HG03060 (cell line): ENCODE measurements at regions not wholly inside any gene's neighbourhood (a gene's known extent, or its start where the extent isn't known, plus 50 kb on each side); places are given as distances from the start of the nearest gene placed in this dataset.
"Not testable (repeated sequence)": the region's sequence is repeated elsewhere in the genome, so short reads cannot be mapped to it uniquely, and the experiment has no call there.

Experiments
- ATAC-seq: cut with Tn5 transposase; IDR thresholded peaks from one replicate; pipeline ENCODE4 v1.9.1; 2021; ENCODE audit warnings: low read depth, moderate number of reproducible peaks; ENCODE audit not compliant: unreplicated experiment

DNA sequence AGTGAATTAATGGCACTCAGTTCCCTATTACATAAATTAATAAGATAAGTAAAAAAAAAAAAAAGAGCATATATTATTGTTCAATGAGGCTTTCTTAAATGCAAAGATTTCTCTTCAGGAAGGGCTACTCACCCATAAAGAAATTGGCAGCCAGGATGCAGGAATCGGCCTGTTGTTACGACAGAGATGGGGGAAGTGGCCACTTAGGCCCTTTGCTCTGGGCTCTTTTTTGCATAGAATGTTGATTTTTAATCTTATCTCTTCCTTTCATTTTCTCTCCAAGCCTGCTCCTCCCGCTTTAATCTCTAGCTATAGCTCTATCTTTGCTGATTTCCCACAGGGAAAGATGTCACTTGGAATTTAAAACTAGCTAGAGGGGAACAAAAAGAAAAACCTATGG is 391.8 kb upstream of the CRIM1 start:
- ATAC-seq = no peak

DNA sequence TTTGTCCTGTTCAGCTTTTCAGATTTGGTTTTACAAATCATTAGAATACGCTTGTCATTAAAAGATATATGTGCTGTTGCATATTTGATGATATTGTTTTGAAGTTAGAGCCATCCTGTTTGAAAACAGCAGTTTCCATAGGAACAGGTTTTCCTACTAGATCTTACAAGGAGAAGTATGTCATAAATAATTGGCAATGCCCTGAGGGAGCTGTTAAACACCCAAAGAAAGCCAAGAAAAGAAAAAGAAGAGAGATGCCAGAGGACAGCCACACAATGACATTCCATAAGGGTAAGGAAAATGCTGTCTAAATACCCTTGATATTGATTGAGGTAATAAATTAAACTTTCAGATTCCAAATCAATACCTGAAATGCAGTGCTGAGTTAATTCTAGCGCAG is 392.2 kb upstream of the CRIM1 start:
- ATAC-seq = no peak

DNA sequence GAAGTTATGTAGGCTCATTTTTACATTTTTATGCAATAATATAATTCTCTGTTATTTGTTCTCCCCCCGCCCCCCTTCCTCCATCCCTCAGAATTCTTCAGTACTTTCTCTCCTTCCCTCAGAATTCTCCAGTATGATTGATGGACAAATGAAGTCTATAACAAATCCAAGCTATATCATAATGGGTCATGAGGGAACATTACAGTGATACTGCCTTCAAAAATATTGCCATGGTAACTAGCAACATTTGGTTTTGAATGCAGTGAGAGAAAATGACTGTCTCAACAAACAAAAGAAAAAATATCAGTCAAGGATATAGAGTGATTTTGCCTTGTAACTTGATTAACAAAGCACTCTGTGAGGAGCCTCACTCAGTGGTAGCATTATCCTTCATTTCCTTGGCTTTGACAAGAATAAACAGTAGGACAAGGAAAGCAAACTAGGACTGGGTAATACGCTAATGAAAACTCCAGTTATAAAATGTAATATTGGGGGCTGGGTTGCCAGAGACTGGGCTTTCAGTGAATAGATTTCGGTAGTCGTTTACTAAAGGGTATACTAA is 392.9 kb upstream of the CRIM1 start:
- no peak for ATAC-seq

DNA sequence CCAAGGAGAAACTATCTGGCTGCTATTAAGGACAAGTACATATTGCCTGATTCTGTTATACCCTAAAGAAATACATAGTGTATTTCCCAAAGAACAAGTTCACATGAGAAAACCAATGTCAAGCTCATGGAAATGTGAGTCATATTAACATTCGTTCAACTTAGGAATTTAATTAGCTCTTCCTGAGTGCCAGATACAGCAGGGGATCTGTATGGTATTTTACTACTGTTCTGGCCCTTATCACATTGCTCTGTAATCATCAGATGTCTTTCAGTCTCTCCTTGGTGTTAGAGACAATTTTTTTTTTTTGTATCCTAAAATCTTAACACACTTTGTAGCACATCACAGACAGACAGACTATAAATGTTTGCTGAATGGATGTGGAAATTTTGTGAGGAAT is 395.0 kb upstream of the CRIM1 start:
- no peak for ATAC-seq

DNA sequence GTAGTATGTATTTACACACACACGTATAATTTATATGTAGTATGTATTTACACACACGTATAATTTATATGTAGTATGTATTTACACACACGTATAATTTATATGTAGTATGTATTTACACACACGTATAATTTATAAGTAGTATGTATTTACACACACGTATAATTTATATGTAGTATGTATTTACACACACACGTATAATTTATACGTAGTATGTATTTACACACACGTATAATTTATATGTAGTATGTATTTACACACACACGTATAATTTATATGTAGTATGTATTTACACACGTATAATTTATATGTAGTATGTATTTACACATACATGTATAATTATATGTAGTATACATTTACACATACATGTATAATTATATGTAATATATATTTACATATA is 398.5 kb upstream of the CRIM1 start:
- ATAC-seq = not testable (repeated sequence)

DNA sequence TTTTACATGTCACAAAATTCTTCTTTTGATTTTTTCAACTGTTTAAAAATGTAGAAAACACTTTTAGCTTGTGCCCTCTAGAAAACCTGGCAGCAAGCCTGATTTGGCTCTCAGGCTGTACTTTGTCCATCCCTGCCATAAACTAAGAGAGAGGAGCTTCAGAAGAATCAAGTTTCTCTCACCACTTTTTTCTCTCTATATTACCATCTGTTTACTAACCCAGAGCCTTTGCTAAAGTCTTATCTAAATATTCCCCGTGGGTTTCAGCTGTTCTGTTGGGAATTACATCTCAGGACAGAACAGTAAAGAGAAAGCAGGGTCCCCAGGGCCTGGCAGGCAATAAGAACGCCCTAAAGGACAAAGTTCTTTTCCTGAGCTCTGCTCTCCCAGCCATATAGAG is 409.1 kb upstream of the CRIM1 start:
- no peak for ATAC-seq

DNA sequence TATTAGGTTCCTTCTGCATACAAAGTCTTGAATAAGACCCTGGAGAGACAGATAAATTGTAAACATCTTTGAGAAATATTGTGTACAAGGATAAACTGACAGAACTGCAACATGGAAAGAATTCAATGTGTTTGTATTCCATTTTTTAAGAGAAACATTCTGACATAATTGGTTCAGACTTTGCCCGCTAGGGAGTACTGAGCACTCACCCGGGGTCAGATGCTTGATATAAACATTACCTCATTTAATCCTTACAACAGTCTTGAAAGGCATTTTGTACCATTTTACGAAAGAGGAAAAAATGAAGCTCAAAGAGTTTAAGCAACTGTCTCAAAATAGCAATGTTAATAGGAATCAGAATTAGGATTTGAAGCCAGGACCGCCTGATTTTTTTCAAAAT is 416.7 kb upstream of the CRIM1 start:
- no peak for ATAC-seq

DNA sequence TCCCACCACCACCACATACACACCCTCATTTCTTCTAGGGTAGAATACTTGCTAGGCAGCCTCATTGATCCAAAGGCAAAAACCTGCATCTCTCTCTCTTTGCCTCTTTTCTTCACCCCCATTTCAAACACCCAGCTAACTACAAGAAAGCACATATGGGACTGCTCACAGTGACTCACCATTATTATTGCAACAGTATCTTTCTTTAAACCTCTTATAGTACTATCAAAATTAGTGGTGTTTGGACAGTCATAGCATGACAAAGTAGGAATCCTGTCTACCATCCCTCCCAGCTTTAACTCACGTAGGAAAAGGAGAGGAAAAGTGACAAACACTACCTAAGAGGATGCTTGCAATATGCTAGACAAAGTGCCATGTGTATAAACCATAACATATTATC is 422.5 kb upstream of the CRIM1 start:
- ATAC-seq = no peak

DNA sequence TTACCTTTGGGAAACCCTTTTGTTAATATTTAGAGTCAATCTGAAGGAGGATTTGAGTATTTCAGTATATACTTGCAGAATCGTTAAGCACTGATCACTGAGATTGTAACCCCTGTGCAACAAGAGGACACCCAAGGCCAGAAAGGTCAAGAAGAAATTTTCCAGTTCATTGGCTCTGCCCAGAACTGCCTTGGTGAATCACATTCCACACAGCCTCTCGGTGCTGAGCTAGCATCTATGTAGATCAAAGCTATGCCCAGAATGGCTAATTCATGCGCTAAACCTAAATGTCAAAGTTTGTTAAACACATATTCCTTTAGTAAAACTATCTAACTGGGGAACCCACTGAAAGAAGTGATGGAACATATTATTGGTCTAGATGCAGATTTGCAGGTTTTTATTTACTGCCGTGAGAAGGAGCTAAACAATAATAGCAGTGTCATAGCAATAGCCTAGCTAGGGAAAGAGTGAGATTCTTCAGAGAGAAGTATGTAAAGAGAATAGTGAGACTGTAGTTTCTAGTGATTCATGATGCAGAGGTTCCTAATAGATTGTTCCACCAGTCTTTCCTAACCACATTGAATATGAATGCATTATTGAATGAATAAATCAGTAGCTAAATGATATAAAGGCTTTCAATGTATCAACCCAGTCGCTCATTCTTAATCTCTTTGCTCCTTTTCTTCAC is 423.2 kb upstream of the CRIM1 start:
- ATAC-seq = no peak

DNA sequence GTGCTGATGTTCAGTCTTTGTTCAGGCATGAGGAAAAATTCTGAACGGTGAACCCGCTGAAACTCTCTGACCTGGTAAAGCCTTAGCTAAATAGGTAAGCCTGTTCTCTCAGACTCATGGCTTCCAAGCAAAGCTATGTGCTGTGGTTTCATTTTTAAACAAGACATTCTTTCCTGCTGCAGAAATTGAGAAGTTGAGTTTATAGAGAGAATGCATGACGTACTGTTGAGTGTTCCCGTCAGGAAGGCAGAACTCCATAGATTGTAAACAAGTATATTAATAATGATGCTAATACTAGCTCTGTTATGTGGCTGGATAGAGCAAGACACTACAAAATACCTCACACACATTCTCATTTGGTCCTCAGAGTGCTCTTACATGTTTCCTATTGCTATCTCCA is 424.0 kb upstream of the CRIM1 start:
- ATAC-seq = no peak

DNA sequence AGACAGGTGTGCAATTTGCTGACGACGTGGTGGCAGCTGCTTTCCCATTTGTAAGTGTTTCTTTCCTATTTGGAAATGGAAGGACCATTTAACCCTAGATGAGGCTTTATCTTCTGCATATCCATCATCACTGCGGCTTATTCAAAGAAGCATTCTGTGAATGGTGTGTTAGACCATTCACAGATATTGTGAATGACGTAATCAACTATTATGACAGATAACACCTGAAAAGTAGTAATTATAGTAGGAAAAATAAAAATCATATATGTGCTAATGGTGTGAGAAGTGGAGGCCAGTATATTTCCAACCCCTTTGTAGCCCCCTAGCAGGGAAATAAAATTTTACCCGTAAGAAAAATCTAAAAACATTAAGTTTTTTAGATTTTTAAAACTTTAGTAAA is 424.5 kb upstream of the CRIM1 start:
- no peak for ATAC-seq

DNA sequence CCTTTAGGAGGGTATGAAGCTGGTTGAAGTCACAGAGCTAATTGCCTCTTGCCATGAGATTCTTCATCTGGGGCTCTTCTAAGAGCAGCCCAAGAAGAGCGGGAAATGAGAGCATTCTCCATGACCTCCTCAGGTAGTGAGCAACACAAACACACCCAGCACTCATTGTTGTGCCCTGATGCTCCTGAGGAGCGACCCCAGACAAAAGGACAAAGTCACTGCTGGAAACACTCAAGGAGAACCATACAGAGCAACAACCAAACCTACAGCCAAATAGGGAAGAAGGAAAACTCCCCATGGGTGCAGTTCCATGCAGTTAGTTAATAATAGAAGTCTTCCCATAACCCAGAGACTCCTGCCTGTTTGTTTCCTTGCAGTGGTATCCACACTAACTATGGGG is 426.0 kb upstream of the CRIM1 start:
- ATAC-seq = no peak

DNA sequence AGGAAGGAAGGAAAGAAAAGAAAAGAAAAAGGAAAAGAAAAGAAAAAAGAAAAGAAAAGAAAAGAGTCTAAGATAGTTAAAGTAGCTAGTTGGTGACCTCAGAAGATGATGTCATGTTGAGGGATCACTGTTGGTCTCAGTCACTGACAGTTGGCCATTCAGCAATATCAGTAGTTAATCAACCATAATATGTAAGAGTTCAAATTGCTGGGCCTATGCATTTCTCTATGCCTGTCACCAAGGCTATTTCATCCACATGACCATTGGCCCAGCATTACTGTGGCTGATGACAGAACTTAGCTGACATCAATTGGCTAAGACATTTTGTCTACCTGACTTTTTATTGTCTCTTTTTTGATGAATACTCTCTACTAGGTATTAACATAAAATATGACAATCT is 435.5 kb upstream of the CRIM1 start:
- no peak for ATAC-seq

DNA sequence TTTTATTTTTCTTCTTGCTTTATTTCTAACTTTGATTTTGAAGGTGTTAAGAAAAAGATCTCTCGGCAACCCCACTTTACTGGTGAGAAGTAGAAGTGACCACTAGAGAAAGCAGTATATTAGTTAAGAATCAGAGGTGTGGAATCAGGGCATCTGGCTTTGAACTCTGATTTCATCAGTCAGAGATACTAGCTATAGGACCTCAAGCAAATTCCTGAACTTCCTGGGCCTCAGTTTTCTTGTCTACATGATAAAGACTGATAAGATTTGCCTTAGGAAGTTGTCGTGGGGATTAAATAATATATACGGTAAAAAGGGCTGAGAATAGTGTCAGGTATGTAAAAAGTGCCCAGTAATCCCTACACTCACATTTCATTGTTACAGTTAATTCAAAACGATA is 440.3 kb upstream of the CRIM1 start:
- no peak for ATAC-seq

DNA sequence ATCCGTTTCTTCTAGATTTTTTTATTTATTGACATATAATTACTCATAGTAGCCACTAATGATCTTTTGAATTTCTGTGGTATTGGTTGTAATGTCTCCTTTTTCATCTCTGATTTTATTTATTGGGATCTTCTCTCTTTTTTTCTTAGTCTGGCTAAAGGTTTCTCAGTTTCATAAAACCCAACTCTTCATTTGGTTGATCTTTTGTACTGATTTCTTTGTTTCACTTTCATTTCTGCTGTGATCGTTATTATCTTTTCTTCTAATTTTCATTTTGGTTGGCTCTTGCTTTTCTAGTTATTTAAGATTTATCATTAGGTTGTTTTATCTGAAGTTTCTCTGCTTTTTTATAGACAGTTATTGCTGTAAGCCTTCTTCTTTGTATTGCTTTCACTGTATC is 463.6 kb upstream of the CRIM1 start:
- no peak for ATAC-seq

DNA sequence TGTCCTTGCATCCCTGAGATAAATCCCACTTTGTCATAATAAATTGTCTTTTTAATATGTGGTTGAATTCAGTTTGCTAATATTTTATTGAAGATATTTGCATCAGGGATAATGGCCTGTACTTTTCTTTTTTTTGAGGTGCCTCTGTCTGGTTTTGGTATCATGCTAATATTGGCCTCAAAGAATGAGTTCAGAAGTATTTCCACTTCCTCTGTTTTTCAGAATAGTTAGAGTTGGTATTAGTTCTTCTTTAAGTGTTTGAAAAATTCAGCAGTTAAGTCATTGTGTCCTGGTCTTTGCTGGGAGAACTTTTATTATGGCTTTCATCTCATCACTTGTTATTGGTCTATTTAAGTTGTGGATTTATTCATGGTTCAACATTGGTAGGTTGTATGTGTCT is 464.1 kb upstream of the CRIM1 start:
- ATAC-seq = no peak

DNA sequence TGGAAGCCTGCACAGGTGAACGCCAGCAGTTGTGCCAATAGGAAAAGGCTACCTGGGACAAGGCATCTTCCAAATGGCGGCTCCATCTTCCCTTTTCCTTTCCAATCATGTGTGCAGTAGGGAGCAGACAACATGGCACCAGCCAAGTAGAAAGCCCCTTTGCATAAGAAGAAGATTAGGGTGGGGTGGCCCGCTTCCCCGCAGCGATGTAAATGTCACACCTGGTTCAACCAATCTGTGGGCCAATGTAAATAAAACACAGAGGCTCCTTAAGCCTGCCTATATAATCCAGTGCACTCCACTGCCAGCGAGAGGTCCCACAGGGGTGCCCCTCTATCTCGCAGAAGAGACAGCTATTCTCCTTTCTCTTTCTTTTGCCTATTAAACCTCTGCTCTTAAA is 468.4 kb upstream of the CRIM1 start:
- no peak for ATAC-seq

DNA sequence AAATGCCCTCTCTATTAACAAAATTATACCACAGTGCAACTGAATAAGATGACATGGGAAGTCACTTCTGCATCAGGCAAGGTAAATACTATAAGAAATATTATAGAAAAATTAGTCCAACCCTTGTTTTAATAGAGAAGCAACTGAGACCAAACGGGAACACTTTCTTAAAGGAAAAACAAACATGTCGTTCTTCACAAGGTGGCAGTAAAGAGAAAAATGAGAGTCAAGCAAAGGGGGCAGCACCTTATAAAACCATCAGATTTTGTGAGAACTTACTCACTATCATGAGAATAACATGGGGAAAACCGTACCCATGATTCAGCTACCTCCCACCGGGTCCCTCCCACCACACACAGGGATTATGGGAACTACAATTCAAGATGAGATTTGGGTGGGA is 481.7 kb upstream of the CRIM1 start:
- ATAC-seq = no peak

DNA sequence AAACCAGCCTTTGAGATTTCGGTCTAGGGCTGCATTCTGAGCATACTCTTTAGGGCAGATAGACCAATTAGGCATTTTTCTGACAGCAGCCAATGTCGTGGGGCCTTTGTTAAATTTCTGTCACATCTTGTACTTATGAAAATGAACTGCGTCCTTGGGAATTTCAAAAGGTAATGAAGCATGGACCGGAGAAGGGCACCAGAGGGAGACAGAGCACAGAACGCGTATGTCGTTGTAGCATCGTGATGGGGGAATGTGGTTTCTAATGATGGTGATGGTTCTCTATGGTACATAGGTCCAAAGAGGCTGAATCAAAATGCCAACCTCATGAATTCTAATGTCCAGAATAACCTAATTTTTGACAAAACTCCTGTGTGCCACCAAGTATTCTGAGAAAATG is 483.9 kb upstream of the CRIM1 start:
- no peak for ATAC-seq

DNA sequence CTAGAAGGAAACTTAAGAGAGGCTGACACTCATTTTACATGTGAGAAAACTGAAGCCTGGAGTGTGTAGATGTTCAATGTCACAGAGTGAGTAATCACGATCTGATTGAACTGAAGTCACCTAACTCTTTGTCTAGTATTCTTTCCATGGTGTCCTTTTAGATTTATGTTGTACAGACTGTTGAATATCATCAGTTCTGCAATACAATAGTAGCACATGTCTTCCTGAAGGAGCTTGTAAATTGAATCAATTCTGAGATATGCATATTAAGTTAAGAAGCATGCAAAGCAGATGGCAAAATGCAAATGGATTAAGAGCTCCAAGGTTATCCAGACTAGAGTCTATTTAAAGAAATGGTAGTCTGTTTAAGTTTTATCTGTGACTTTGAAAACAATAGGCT is 484.9 kb upstream of the CRIM1 start:
- ATAC-seq = no peak

DNA sequence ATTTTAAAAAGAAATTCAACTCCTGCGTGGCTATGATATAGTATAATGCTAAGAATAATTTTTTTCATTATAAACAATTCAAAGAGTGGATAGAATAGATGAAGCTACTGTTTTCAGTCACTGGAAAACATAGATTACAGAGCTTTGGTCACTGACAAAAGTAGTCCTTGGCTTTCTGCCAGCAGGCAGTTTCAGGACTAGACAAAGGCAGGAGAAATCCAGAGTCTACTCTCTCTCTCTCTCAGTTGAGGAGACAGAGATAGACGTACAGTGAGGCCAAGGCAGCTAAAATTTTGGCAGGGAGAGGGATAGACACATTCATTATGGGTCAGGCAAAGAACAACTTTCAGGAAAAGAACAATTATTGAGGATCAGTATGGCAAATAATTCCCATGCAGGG is 491.4 kb upstream of the CRIM1 start:
- ATAC-seq = no peak

DNA sequence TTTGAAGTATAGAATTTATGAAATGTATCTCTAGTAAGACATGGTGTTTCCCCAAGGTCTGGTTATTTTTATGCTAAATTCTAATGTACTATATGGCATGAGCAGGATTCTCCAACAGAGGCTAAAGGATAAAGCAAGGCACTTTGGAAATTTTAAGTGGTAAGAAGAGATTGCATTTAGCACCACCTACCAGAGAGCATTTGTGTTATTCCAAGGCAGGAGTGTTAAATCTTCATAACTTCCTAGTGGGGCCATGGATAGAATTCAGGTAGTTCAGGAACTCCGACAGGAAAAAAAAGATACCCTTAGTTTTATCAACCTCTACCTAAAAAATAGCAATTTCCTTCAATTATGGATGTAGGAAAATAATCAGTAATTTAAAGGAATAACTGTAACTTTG is 497.4 kb upstream of the CRIM1 start:
- no peak for ATAC-seq

DNA sequence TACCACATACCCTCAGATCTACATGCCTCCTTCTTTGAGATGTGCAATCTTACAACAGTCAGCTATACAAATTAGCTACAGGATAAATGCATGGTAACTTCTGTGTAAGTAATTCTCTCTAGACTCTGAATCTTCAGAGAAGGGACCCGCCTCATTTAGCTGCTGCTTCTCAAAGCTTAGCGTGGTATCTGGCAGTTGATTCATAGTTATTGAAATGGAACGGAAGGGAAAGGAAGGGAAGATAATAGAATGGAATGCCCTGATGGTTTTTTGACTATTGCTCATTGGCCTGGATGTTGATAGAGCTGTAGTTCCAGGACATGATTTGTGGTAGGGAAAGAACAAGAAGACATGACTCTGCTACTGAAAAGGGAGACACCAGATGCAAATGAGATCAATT is 498.1 kb upstream of the CRIM1 start:
- ATAC-seq = no peak
